Sigmoid colon (tissue), 3 donors: ENCODE measurements at regions not wholly inside any gene's neighbourhood (a gene's known extent, or its start where the extent isn't known, plus 50 kb on each side); places are given as distances from the start of the nearest gene placed in this dataset.

Source experiments
- POLR2A ChIP-seq, 2 donors: fragments of 450-650 bp; IDR thresholded peaks; one replicate each; pipeline ENCODE4 v1.6.1; 2016; ENCODE audit warnings: antibody characterized with exemption in 2 of 2, mild to moderate bottlenecking in 2 of 2, moderate library complexity in 2 of 2
- TF ChIP-seq, protein P1 (sequence below), 4 experiments: fragments of 450-650 bp in 3 of 4; fragments of 200-600 bp in 1 of 4; IDR thresholded peaks; one replicate each; pipeline ENCODE4 v1.5.1; 2016 to 2019; ENCODE audit warnings: antibody characterized with exemption in 4 of 4, mild to moderate bottlenecking in 3 of 4, moderate library complexity in 2 of 4

DNA sequence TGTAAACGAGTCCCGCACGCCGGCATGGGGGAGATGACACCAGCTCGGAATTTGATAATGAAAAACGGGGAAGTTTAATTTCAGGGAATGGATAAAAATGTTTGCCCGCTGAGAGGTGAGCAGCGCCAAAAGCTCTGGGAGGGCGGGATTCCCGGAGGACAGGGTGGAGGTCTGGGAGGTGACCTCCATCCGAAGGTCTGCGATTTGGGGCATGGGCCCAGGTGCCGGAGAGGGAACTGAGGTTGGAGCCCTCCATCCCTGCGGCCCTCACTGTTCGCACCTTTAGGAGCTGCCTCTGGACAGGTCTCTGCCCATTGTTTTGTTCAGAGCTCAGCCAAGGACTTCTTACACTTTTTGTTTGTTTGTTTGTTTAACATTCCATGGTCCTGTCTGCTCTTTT lies 129.8 kb downstream of the URI1 start:
- TF ChIP-seq, protein P1, sequence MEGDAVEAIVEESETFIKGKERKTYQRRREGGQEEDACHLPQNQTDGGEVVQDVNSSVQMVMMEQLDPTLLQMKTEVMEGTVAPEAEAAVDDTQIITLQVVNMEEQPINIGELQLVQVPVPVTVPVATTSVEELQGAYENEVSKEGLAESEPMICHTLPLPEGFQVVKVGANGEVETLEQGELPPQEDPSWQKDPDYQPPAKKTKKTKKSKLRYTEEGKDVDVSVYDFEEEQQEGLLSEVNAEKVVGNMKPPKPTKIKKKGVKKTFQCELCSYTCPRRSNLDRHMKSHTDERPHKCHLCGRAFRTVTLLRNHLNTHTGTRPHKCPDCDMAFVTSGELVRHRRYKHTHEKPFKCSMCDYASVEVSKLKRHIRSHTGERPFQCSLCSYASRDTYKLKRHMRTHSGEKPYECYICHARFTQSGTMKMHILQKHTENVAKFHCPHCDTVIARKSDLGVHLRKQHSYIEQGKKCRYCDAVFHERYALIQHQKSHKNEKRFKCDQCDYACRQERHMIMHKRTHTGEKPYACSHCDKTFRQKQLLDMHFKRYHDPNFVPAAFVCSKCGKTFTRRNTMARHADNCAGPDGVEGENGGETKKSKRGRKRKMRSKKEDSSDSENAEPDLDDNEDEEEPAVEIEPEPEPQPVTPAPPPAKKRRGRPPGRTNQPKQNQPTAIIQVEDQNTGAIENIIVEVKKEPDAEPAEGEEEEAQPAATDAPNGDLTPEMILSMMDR (IDR thresholded peaks at IDR 0.05): no peak
- no peak for TF ChIP-seq POLR2A (IDR thresholded peaks at IDR 0.05)
